Stimulated activated CD4-positive, alpha-beta T cell treated with anti-CD3 and anti-CD28 coated beads, Interleukin-2, amount 100 ng/mL, for 24 hours (primary cell): ENCODE measurements at regions not wholly inside any gene's neighbourhood (a gene's known extent, or its start where the extent isn't known, plus 50 kb on each side); places are given as distances from the start of the nearest gene placed in this dataset.

Experiments
- DNase-seq, 2 donors: peaks; one replicate each; pipeline ENCODE4 v3.0.0-alpha.2; 2020

DNA sequence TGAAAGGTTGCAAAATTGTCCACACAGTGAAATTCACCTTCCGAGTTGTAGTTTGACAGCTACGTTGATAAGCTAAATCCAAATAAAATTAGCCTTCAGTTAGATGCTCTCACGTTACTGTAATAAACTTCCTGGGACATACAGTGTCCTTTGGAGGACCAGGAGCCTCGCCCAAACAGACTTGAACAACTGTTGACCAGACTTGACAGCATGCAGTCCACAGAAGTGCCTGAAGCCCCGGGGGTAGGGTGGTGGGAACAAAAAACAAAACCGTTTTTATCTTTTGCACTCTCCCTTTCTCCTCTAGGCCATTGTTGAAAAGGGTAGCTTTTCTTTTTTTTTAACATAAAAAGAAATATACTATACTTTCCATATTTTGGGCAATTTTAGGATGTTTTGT, 172.8 kb upstream of the SAMSN1 start:
- no peak for DNase-seq

DNA sequence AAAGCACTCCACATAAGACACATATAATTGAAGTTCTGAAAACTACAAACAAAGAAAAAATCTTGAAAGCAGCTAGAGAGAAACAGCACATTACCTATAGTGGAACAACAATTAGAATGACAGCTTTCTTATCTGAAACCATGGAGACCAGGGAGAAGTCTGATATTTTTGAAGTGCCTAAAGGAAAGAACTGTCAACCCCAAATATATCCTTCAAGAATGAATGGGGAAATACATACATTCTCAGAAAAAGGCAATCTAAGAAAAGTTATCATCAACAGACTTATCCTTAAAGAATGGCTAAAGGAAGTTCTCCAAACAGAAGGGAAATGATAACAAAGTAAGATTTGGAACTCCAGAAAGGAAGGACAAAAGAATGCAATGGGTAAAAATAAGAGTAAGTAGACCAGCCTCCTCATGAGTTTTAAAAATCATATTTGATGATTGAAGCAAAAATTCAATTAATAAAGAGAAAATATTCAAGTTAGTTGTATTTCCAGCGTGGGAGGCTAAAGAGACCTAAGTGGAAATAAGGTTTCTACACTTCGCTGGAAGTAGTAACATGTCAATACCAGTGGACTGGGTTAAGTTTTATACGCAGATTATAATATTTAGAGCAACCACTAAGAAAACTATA, 170.8 kb upstream of the SAMSN1 start:
- DNase-seq: no peak

DNA sequence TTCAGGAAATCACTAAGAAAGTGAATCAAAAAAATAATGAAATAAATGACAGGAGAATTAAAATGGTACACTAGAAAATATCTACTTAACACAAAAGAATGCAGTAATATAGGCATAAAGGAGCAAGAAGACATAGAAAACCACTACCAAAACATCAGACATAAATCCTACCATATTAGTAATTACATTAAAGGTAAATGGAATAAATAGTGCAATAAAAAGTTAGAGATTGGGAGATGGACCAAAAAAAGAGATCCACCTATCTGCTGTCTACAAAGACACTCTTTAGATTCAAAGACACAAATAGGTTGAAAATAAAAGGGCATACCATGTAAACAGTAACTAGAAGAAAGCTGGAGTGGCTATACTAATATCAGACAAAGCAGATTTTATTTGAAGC, 167.0 kb upstream of the SAMSN1 start:
- DNase-seq: no peak

- DNase-seq: no peak
Observed at GRCh38 chr21:14712121-14712715, 166.1 kb upstream of the SAMSN1 start.

GRCh38 chr21:14711287-14711686, 165.2 kb upstream of the SAMSN1 start:
- no peak for DNase-seq

DNA sequence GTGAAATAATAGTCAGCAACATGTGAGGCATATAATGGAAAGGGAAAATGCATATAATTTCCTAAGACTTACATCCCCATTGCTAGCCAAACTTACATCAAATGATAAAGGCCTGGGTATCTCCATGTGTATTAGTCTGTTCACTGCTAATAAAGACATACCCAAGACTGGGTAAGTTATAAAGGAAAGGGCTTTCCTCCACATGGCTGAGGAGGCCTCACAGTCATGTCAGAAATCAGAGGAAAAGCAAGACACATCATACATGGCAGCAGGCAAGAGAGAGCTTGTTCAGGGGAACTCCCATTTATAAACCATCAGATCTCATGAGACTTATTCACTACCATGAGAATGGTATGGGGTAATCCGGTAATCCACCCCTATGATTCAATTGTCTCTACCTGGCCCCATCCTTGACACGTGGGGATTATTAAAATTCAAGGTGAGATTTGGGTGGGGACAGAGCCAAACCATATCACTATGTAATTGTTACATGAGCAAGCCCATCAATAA, 161.5 kb upstream of the SAMSN1 start:
- no peak for DNase-seq

DNA sequence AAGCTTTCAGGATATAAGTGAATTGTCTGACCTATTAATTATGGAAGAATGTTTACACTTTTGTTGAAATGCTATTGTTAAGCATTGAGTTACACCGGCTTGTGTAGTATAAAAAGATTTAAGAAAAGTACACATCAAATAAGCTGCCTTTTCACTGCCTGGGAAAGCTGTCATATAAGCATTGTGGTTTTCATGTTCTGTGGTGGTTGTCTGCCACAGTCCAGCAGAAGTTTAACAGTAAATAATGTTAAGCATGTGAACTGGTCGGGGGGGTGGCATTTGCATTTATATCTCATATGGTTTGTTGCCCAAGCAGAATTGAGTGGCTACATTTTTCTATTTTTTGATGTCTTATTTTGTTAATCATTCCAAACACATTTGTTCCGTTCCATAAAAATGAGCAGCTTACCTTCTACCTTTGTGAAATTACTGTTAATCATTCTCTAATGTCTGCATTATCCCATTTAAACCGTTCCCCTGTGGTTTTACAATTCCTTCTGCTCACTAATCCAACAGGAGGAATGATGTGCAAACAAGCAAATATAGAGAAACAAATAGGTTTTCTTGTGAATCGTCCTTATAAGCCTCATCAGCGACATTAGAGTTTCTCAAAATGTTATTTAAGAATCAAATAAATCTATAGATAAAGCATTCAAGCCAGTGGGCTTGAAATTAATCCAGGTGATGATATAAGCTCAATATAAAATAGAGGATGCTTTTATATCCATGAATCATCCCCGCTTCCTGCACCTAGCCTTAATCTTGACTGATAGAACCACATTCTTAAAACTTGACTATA, 160.8 kb upstream of the SAMSN1 start:
- no peak for DNase-seq

DNA sequence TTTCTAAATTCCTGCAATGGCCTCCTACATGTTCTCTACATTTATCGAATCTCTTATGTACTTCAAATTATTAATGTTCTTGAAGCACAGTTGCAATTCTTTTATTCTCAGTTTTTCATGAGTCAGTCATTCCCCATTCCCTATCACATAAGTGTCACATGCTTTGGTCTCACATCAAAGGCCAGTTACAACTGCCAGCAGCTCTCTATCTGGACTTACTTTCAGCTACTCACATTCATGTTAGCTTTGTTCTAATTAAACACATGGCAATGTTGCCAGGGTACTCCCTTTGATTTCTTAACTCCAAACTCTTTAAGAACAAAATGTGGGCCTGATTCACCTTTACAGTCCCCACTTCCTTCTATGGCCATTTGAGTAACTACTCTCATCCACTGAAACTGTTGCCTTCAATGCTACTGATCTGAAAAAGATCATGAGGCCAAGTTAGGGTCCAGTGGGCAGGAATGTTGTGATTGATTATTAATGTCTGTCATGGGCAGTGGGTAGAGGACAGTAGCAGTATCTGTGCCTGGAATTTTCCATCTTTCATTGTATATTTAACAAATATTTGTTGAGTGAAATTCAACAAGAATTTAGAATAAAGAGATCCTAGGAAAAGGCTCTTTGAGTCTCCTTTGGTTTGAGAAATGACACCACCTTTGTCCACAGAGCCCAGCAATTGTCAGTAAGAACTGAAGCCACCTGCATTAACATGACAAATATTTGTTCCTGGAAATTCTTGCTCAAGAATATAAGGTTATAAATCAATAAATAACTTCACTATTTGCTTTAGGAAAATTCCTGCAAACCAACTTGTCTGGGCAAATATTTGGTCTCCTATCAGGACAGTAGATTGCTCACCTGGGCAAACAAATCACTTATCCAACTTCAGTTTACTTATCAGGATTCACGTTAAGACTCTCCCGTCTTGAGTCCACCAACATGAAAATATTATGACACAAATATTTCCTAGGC, 153.6 kb upstream of the SAMSN1 start:
- DNase-seq: no peak

DNA sequence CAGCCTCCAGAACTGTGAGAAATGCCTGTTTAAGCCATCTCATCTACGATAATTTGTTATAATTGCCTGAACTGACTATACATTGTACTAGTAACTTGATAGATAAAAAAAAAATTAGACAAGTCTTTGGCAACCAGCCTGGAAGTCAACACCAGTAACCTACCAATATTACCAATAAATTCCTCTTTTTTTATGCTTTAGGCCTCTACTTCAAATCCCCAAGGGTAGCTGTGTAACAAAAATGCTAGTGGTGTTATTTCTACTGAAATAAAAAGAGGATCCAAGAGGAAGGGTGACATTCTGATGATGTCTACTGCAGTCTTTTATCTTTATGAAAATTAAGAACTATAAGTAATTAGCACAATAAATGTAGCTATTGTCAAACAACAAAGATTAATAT, 151.7 kb upstream of the SAMSN1 start:
- no peak for DNase-seq

DNA sequence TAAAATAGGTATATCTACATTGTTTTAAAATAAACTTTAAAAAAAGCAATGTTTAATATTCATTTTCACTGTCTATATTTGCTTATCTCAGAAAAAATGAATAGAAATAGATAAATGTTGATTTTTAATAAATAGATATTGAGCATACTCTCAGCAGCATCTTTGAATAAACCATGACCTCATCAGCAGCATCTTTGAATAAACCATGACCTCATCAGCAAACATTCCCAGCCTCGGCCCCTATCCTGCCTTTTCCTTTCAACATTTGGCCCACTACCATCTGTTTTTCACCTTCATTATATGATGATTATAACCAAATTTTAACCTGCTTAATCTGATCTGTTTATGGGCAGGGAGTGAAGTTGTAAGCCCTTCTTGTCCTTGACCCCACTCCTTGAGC, 148.7 kb upstream of the SAMSN1 start:
- no peak for DNase-seq

DNA sequence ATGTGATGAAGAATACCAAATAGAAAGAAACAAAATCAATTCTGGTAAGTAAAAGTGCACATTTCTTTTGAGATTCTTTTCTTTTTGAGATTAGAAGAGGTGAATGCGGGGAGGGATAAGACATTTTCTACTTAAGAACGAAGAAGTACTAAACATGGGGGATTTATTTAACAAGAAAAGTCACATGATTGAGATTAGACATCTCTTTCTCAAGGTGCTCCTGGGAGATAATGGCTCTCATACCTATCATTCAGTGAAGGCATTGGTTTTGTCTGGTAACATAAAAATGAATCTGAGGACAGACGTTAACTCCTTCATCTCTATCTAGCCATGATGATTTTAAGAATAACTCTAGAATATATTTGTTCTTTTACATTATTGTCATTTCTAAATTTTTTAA, 147.9 kb upstream of the SAMSN1 start:
- DNase-seq: no peak

DNA sequence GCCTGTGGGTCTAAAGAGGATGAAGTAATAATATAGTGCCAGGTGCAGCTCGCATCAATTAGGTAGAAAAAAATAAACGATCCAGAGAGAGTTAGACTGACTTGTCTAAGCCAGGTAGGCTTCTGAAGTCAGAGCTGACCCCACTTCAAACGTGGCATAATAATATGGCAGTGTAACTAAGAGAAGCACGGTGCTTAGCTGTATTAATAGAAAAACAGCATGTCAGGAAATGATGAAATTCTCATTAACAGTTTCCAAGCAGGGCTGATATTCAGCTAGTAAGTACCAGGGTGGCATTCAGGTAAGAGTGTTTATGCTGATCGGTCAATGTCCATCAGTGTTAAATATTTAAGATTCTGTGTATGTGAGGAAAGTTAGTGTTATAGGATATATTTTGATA, 145.8 kb upstream of the SAMSN1 start:
- no peak for DNase-seq

DNA sequence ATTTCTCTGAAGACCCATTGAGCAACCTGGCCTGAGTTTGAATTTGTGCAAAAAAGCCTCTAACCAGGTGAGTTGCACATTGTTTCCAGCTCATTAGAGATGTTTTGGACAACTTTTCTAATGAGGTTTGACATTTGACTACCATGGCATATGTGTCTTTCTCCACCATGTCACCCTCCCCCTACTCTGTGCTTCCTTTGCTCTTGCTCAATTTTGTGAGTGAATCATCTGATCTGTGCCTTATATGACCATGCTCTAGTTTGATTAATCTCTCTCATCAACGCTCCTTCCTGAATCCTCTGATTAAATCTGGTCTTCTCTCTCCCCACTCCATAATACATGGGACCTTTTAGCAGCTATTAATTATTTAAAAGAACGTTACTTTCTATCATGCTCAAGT, 144.8 kb upstream of the SAMSN1 start:
- DNase-seq: no peak

- DNase-seq: no peak
Observed at GRCh38 chr21:14688936-14689335, 142.8 kb upstream of the SAMSN1 start.

- DNase-seq: no peak
Observed at GRCh38 chr21:14688412-14688811, 142.3 kb upstream of the SAMSN1 start.

- DNase-seq: no peak
Observed at GRCh38 chr21:14687268-14687625, 141.1 kb upstream of the SAMSN1 start.

- DNase-seq: no peak
Observed at GRCh38 chr21:14686466-14687267, 140.6 kb upstream of the SAMSN1 start.

- DNase-seq: no peak
Observed at GRCh38 chr21:14685568-14685967, 139.5 kb upstream of the SAMSN1 start.

- no peak for DNase-seq
Observed at GRCh38 chr21:14684071-14684470, 138.0 kb upstream of the SAMSN1 start.

DNA sequence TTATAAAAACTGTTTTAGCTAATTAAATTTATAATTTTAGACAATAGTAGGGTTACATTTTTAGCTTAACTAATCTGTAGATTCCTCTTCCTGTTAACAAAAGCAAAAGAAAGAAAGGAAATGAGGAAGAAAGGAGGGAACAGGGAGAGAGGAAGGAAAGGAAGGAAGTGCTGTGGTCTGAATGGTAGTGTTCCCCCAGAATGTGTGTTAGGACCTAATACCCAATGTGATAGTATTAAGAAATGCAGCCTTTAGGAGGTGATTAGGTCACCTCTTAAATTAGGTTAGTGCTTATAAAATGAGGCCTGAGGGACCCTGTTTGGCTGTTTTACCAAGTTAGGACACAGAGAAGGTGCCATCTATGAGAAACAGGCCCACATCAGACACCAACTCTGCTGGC, 136.9 kb upstream of the SAMSN1 start:
- no peak for DNase-seq

DNA sequence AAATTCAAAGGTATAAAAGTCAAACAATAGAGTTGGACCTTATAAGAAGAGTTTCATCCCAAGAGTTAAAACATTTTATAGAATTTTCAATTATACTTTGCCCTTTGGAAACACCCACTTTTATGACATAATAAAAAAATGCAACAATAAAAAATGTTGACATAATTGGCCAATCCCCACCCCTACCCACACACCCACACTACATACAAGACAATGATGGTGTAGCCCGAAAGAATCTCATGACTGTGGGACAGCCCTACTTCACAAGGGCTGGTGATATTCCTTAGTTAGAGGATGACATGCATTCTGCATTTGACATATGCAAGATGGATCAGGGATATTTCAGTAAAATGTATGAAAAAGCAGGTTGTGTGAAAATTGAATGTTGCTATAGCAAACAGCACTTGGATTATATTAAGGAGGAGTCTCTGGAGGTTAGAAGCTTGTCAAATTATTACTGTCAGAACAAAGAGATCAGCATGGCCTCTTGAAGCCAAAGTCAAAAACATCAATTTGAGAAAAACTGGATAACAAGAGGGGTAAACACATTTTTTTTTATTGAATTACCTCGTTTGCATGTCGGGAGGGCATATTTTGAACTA, 133.0 kb upstream of the SAMSN1 start:
- DNase-seq: no peak
